ENCODE measurements at regions not wholly inside any gene's neighbourhood (a gene's known extent, or its start where the extent isn't known, plus 50 kb on each side); places are given as distances from the start of the nearest gene placed in this dataset.
"Not testable (repeated sequence)": the region's sequence is repeated elsewhere in the genome, so short reads cannot be mapped to it uniquely, and the experiment has no call there.

DNA sequence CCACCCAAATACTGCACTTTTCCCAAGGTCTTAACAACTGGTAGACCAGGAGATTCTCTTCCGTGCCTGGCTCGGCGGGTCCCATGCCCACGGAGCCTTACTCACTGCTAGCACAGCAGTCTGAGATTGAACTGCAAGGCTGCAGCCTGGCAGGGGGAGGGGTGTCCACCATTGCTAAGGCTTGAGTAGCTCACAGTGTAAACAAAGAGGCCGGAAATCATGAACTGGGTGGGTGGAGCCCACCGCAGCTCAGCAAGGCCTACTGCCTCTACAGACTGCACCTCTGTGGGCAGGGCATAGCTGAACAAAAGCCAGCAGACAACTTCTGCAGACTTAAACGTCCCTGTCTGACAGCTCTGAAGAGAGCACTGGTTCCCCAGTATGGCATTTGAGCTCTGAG lies 124.3 kb upstream of the MROH9 start:
- not testable (repeated sequence) for TF ChIP-seq CTCF (conservative IDR thresholded peaks at IDR 0.05; ENCODE audit: low read length); EZH2phosphoT487 (IDR thresholded peaks at IDR 0.05; ENCODE audit: borderline replicate concordance)

Data from Loucy (cell line).